HCT116 (cell line): ENCODE measurements at regions not wholly inside any gene's neighbourhood (a gene's known extent, or its start where the extent isn't known, plus 50 kb on each side); places are given as distances from the start of the nearest gene placed in this dataset.

Experiments used
- ATAC-seq: fragments of 200-7000 bp; cut with Tn5 transposase; 2 replicates; pipeline ENCODE4 v1.9.1; 2020; ENCODE audit warnings: mild to moderate bottlenecking, moderate library complexity
- BruUV-seq: library from RNA; stranded (reverse); fragments of 400-500 nt; replicated peaks from 2 replicates; lab custom pipeline; 2021; lab: Mats Ljungman, UMichigan
- CTCF ChIA-PET: fragments of 300-600 bp; sonication (Branson Sonifier 250); formaldehyde crosslinking; loops from one replicate; lab custom pipeline; 2021; ENCODE audit warnings: antibody characterized with exemption; lab: Charles Lee
- POLR2A ChIA-PET: fragments of 300-600, 350-600 bp; sonication (Branson Sonifier 250); formaldehyde crosslinking; loops from one replicate; lab custom pipeline; 2021; ENCODE audit warnings: antibody characterized with exemption; lab: Charles Lee
- RAD21 ChIA-PET, 2 experiments: fragments of 300-600 bp; sonication (Branson Sonifier 250); formaldehyde crosslinking; loops; one replicate each; lab custom pipeline; 2023; ENCODE audit warnings: low total read pairs in 2 of 2; ENCODE audit not compliant: uncharacterized antibody in 2 of 2, unreplicated experiment in 2 of 2, low non-redundant PET in 1 of 2; lab: Charles Lee
- DNase-seq: peaks from one replicate; pipeline ENCODE4 v3.0.0-alpha.2; 2010; ENCODE audit warnings: low read depth, low spot score
- H2AFZ ChIP-seq: fragments of 200-600 bp; shearing (Covaris generic), sonication (generic); 2 replicates; pipeline ENCODE4 v1.6.1; 2017; ENCODE audit warnings: low read depth, mixed run types, mixed read lengths, antibody characterized with exemption, low read length; ENCODE audit not compliant: poor library complexity, severe bottlenecking
- H3K27ac ChIP-seq: 2 replicates; pipeline ENCODE4 v1.5.1; 2012; ENCODE audit warnings: low read depth, low read length
- H3K27me3 ChIP-seq: fragments of 200-600 bp; sonication (generic); 2 replicates; pipeline ENCODE4 v1.6.1; 2016; ENCODE audit warnings: mixed run types, low read length, mixed read lengths; ENCODE audit not compliant: insufficient read depth
- H3K36me3 ChIP-seq, 2 experiments: fragments of 200-500 bp in 1 of 2; fragments of 200-600 bp in 1 of 2; sonication (Bioruptor generic) in 1 of 2; sonication (generic) in 1 of 2; 2 replicates each; pipeline versions ENCODE4 v1.5.1 to v1.6.1; 2014 to 2016; ENCODE audit warnings: low read length in 2 of 2, inconsistent platforms in 1 of 2, mixed read lengths in 1 of 2, mixed run types in 1 of 2; ENCODE audit not compliant: insufficient read depth in 2 of 2, control insufficient read depth in 1 of 2
- H3K4me1 ChIP-seq, 2 experiments: fragments of 200-600 bp in 1 of 2; sonication (generic) in 1 of 2; 2 replicates each; pipeline versions ENCODE4 v1.5.1 to v1.6.1; 2012 to 2017; ENCODE audit warnings: low read length in 2 of 2, inconsistent platforms in 1 of 2, mild to moderate bottlenecking in 1 of 2, mixed read lengths in 1 of 2, mixed run types in 1 of 2, moderate library complexity in 1 of 2; ENCODE audit not compliant: insufficient read depth in 2 of 2, control insufficient read depth in 1 of 2
- H3K4me2 ChIP-seq: fragments of 200-600 bp; sonication (generic); 2 replicates; pipeline ENCODE4 v1.6.1; 2017; ENCODE audit warnings: mixed run types, low read length, mixed read lengths
- H3K4me3 ChIP-seq, 2 experiments: fragments of 200-600 bp in 1 of 2; sonication (generic) in 1 of 2; replicated peaks in 1 of 2; 2 replicates each; pipeline ENCODE4 v1.5.1; 2011 to 2016; ENCODE audit warnings: low read length in 2 of 2, control low read depth in 1 of 2, low read depth in 1 of 2, mild to moderate bottlenecking in 1 of 2, mixed read lengths in 1 of 2, mixed run types in 1 of 2
- H3K79me2 ChIP-seq: fragments of 200-600 bp; sonication (generic); 2 replicates; pipeline ENCODE4 v1.6.1; 2017; ENCODE audit warnings: mild to moderate bottlenecking, mixed run types, low read length, moderate library complexity, mixed read lengths; ENCODE audit not compliant: insufficient read depth
- H3K9ac ChIP-seq: fragments of 200-600 bp; sonication (generic); 2 replicates; pipeline ENCODE4 v1.6.1; 2016; ENCODE audit warnings: low read length, mixed read lengths
- H3K9me2 ChIP-seq: fragments of 200-600 bp; sonication (generic), shearing (Covaris generic); 2 replicates; pipeline ENCODE4 v1.6.1; 2017; ENCODE audit warnings: mixed run types, mild to moderate bottlenecking, moderate library complexity; ENCODE audit not compliant: insufficient read depth
- H3K9me3 ChIP-seq, 2 experiments: fragments of 200-500 bp in 1 of 2; fragments of 200-600 bp in 1 of 2; sonication (Bioruptor generic) in 1 of 2; sonication (generic) in 1 of 2; 2 replicates each; pipeline ENCODE4 v1.6.1; 2014 to 2017; ENCODE audit warnings: low read length in 2 of 2, mixed read lengths in 2 of 2, inconsistent platforms in 1 of 2, low read depth in 1 of 2, mild to moderate bottlenecking in 1 of 2, mixed run types in 1 of 2, moderate library complexity in 1 of 2; ENCODE audit not compliant: control insufficient read depth in 1 of 2, insufficient read depth in 1 of 2
- H4K20me1 ChIP-seq: fragments of 200-600 bp; sonication (generic), shearing (Covaris generic); 2 replicates; pipeline ENCODE4 v1.6.1; 2017; ENCODE audit warnings: mixed run types, mild to moderate bottlenecking, moderate library complexity; ENCODE audit not compliant: insufficient read depth
- ATF3 ChIP-seq: IDR thresholded peaks from 2 replicates; pipeline ENCODE4 v1.6.1; 2012
- CBX3 ChIP-seq: IDR thresholded peaks from 2 replicates; pipeline ENCODE4 v1.6.1; 2012; ENCODE audit warnings: low read depth
- CEBPB ChIP-seq: IDR thresholded peaks from 2 replicates; pipeline ENCODE4 v1.6.1; 2012; ENCODE audit warnings: low read depth
- CTCF ChIP-seq, 3 experiments: fragments of 200-600 bp in 1 of 3; sonication (generic) in 1 of 3; IDR thresholded peaks in 2 of 3; conservative IDR thresholded peaks in 1 of 3; 2 replicates each; pipeline ENCODE4 v1.5.1; 2012 to 2017; ENCODE audit warnings: low read depth in 2 of 3, low read length in 2 of 3, antibody characterized with exemption in 1 of 3, borderline replicate concordance in 1 of 3, control low read depth in 1 of 3, mild to moderate bottlenecking in 1 of 3, mixed read lengths in 1 of 3, mixed run types in 1 of 3, moderate library complexity in 1 of 3; ENCODE audit not compliant: insufficient read depth in 1 of 3
- EGR1 ChIP-seq: IDR thresholded peaks from 2 replicates; pipeline ENCODE4 v1.6.1; 2012; ENCODE audit warnings: low read depth
- FOSL1 ChIP-seq: IDR thresholded peaks from 2 replicates; pipeline ENCODE4 v1.6.1; 2012; ENCODE audit warnings: low read depth
- POLR2A ChIP-seq: IDR thresholded peaks from 2 replicates; pipeline ENCODE4 v1.7.0; 2011; ENCODE audit warnings: borderline replicate concordance; ENCODE audit not compliant: insufficient read depth, insufficient read length; ENCODE audit errors: extremely low read depth
- RAD21 ChIP-seq: IDR thresholded peaks from 2 replicates; pipeline ENCODE4 v1.6.1; 2012; ENCODE audit warnings: low read depth, mild to moderate bottlenecking
- REST ChIP-seq: IDR thresholded peaks from 2 replicates; pipeline ENCODE4 v1.6.1; 2012; ENCODE audit warnings: low read depth
- SIN3A ChIP-seq: IDR thresholded peaks from 2 replicates; pipeline ENCODE4 v1.6.1; 2012; ENCODE audit warnings: low read depth
- SRF ChIP-seq: IDR thresholded peaks from 2 replicates; pipeline ENCODE4 v1.6.1; 2012; ENCODE audit warnings: low read depth
- TCF7L2 ChIP-seq: IDR thresholded peaks from 2 replicates; pipeline ENCODE4 v1.7.0; 2011; ENCODE audit warnings: borderline replicate concordance, inconsistent platforms; ENCODE audit not compliant: insufficient read depth, insufficient read length; ENCODE audit errors: extremely low read depth
- ZFX ChIP-seq: fragments of 450-650 bp; IDR thresholded peaks from 2 replicates; pipeline ENCODE4 v1.6.1; 2017
- intact Hi-C: fragments of 100-400 bp; cut with micrococcal nuclease; formaldehyde crosslinking; loops from 2 replicates; pipeline ENCODE4 v1.10.0; 2022

- no peak overlapping the region for H3K4me3 ChIP-seq
- no peak overlapping the region for H3K9ac ChIP-seq
- intact Hi-C loops = no loop called here
- ChIA-PET CTCF (no interaction called here), RAD21 (no interaction called here), POLR2A (no interaction called here)
- no peaks in the 10 kb centered on the region for H3K36me3 ChIP-seq
- H2AFZ ChIP-seq = no peak overlapping the region
- TF ChIP-seq CBX3 = no peak
- no peak for TF ChIP-seq TCF7L2
- TF ChIP-seq POLR2A = no peak
- TF ChIP-seq EGR1 = no peak
- no peak for TF ChIP-seq ATF3
- no peak for TF ChIP-seq REST
- TF ChIP-seq CTCF (IDR thresholded peaks at IDR 0.05 in 2 of 3, conservative IDR thresholded peaks at IDR 0.05 in 1 of 3; ENCODE audit: borderline replicate concordance in 1 of 3, insufficient read depth in 1 of 3, low read depth in 2 of 3, low read length in 2 of 3) = no peak
- TF ChIP-seq SRF = no peak
- no peak for TF ChIP-seq FOSL1
- no peak for TF ChIP-seq RAD21
- TF ChIP-seq SIN3A = no peak
- no peak for TF ChIP-seq ZFX
- no peak for TF ChIP-seq CEBPB
- no TSS peak for BruUV-seq
- H3K9me3 ChIP-seq = no peaks in the 10 kb centered on the region
- no peaks in the 10 kb centered on the region for H3K9me2 ChIP-seq
- DNase-seq (no peak), ATAC-seq (no peak)
- no peak overlapping the region for H3K27ac ChIP-seq
- H3K27me3 ChIP-seq = no peaks in the 10 kb centered on the region
- H3K79me2 ChIP-seq = no peaks in the 10 kb centered on the region
- H4K20me1 ChIP-seq = no peaks in the 10 kb centered on the region
- H3K4me2 ChIP-seq = no peak overlapping the region
- no peaks in the 10 kb centered on the region for H3K4me1 ChIP-seq
Measured at GRCh38 chrX:95626748-95627147, 1057.9 kb upstream of the DIAPH2 start.
